ENCODE measurements at regions not wholly inside any gene's neighbourhood (a gene's known extent, or its start where the extent isn't known, plus 50 kb on each side); places are given as distances from the start of the nearest gene placed in this dataset.

DNA sequence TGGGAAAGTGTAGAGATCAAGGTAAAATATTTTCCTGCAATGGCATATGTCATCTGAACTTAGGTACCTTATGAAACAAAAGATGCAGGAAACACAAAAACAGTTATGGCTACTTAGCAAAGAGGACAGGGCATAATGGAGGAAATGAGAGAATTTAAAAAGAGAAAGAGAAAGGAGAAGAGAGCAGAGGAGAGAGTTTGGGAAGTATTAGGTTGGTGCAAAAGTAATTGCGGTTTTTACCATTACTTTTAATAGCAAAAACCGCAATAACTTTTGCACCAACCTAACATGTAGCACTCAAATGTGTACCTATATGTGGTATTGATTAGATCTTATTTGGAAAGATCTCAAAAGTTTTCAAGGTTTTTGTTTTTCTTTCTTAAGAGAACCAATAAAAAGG lies 160.1 kb upstream of the ACTBL2 start:
- H3K27ac Mint-ChIP-seq (ENCODE audit: unreplicated experiment): no peak overlapping the region
- no peaks in the 10 kb centered on the region for H3K4me1 ChIP-seq
- H3K27me3 Mint-ChIP-seq (ENCODE audit: insufficient read depth, unreplicated experiment): peaks cover 15% of the 10 kb centered on the region
- no peaks in the 10 kb centered on the region for H3K9me3 Mint-ChIP-seq (ENCODE audit: unreplicated experiment)
- H3K27me3 ChIP-seq (replicated peaks; ENCODE audit: control insufficient read depth, insufficient read depth, low read length): no peaks in the 10 kb centered on the region
- H3K36me3 Mint-ChIP-seq (ENCODE audit: insufficient read depth, unreplicated experiment): no peaks in the 10 kb centered on the region
- DNase-seq: no peak
- ChIA-PET CTCF (interaction anchor here (0.8 kb wide), 1 partner anchor 8 kb away, joined by 3 read pairs; no protein-coding TSS in a partner anchor), POLR2A (no interaction called here)
- no peaks in the 10 kb centered on the region for H3K4me1 Mint-ChIP-seq (ENCODE audit: low read depth, unreplicated experiment)
- H3K9me3 ChIP-seq: no peaks in the 10 kb centered on the region
- TF ChIP-seq, protein P1, sequence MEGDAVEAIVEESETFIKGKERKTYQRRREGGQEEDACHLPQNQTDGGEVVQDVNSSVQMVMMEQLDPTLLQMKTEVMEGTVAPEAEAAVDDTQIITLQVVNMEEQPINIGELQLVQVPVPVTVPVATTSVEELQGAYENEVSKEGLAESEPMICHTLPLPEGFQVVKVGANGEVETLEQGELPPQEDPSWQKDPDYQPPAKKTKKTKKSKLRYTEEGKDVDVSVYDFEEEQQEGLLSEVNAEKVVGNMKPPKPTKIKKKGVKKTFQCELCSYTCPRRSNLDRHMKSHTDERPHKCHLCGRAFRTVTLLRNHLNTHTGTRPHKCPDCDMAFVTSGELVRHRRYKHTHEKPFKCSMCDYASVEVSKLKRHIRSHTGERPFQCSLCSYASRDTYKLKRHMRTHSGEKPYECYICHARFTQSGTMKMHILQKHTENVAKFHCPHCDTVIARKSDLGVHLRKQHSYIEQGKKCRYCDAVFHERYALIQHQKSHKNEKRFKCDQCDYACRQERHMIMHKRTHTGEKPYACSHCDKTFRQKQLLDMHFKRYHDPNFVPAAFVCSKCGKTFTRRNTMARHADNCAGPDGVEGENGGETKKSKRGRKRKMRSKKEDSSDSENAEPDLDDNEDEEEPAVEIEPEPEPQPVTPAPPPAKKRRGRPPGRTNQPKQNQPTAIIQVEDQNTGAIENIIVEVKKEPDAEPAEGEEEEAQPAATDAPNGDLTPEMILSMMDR (IDR thresholded peaks at IDR 0.05; ENCODE audit: insufficient read depth in 1 of 2, low read depth in 1 of 2, low read length in 1 of 2, severe bottlenecking in 1 of 2, unreplicated experiment in 1 of 2): no peak
- no peak overlapping the region for H3K4me3 Mint-ChIP-seq (ENCODE audit: unreplicated experiment)
- no TSS peak for BruUV-seq (replicated peaks)
- no peak overlapping the region for H3K4me3 ChIP-seq (ENCODE audit: low read depth, low read length)
- H3K36me3 ChIP-seq (ENCODE audit: control insufficient read depth, insufficient read depth, low read length): no peaks in the 10 kb centered on the region
- intact Hi-C loops (cut with micrococcal nuclease; ENCODE audit: unreplicated experiment): no loop called here

- H3K27me3 Mint-ChIP-seq (ENCODE audit: insufficient read depth, unreplicated experiment): peaks cover 19% of the 10 kb centered on the region
- H3K9me3 ChIP-seq: no peaks in the 10 kb centered on the region
- no peaks in the 10 kb centered on the region for H3K27me3 ChIP-seq (replicated peaks; ENCODE audit: control insufficient read depth, insufficient read depth, low read length)
- no peaks in the 10 kb centered on the region for H3K4me1 Mint-ChIP-seq (ENCODE audit: low read depth, unreplicated experiment)
- CTCF ChIA-PET: interaction anchor here (0.8 kb wide), 1 partner anchor 8 kb away, joined by 3 read pairs; no protein-coding TSS in a partner anchor
- no peaks in the 10 kb centered on the region for H3K4me1 ChIP-seq
- POLR2A ChIA-PET: no interaction called here
- H3K27ac Mint-ChIP-seq (ENCODE audit: unreplicated experiment): no peak overlapping the region
- no peaks in the 10 kb centered on the region for H3K36me3 ChIP-seq (ENCODE audit: control insufficient read depth, insufficient read depth, low read length)
- no peak overlapping the region for H3K4me3 Mint-ChIP-seq (ENCODE audit: unreplicated experiment)
- no peaks in the 10 kb centered on the region for H3K9me3 Mint-ChIP-seq (ENCODE audit: unreplicated experiment)
- no peak for DNase-seq
- BruUV-seq (replicated peaks): no TSS peak
- no peak overlapping the region for H3K4me3 ChIP-seq (ENCODE audit: low read depth, low read length)
- no peaks in the 10 kb centered on the region for H3K36me3 Mint-ChIP-seq (ENCODE audit: insufficient read depth, unreplicated experiment)
- TF ChIP-seq, protein P1 (IDR thresholded peaks at IDR 0.05; ENCODE audit: insufficient read depth in 1 of 2, low read depth in 1 of 2, low read length in 1 of 2, severe bottlenecking in 1 of 2, unreplicated experiment in 1 of 2): no peak
- intact Hi-C loops (cut with micrococcal nuclease; ENCODE audit: unreplicated experiment): no loop called here
Observed at GRCh38 chr5:57642066-57642465, 159.5 kb upstream of the ACTBL2 start.

GRCh38 chr5:57635146-57635777 lies 152.7 kb upstream of the ACTBL2 start:
- Histone ChIP-seq H3K4me1 (no peaks in the 10 kb centered on the region), H3K36me3 (ENCODE audit: control insufficient read depth, insufficient read depth, low read length) (no peaks in the 10 kb centered on the region), H3K4me3 (ENCODE audit: low read depth, low read length) (no peak overlapping the region), H3K9me3 (no peaks in the 10 kb centered on the region), H3K27me3 (replicated peaks; ENCODE audit: control insufficient read depth, insufficient read depth, low read length) (no peaks in the 10 kb centered on the region)
- no peak for DNase-seq
- no peaks in the 10 kb centered on the region for H3K4me1 Mint-ChIP-seq (ENCODE audit: low read depth, unreplicated experiment)
- ChIA-PET CTCF (no interaction called here), POLR2A (no interaction called here)
- intact Hi-C loops (cut with micrococcal nuclease; ENCODE audit: unreplicated experiment): no loop called here
- no TSS peak for BruUV-seq (replicated peaks)
- no peak overlapping the region for H3K27ac Mint-ChIP-seq (ENCODE audit: unreplicated experiment)
- no peaks in the 10 kb centered on the region for H3K9me3 Mint-ChIP-seq (ENCODE audit: unreplicated experiment)
- H3K4me3 Mint-ChIP-seq (ENCODE audit: unreplicated experiment): no peak overlapping the region
- peaks cover 13% of the 10 kb centered on the region for H3K27me3 Mint-ChIP-seq (ENCODE audit: insufficient read depth, unreplicated experiment)
- TF ChIP-seq, protein P1 (IDR thresholded peaks at IDR 0.05; ENCODE audit: insufficient read depth in 1 of 2, low read depth in 1 of 2, low read length in 1 of 2, severe bottlenecking in 1 of 2, unreplicated experiment in 1 of 2): no peak
- no peaks in the 10 kb centered on the region for H3K36me3 Mint-ChIP-seq (ENCODE audit: insufficient read depth, unreplicated experiment)
